ENCODE measurements at regions not wholly inside any gene's neighbourhood (a gene's known extent, or its start where the extent isn't known, plus 50 kb on each side); places are given as distances from the start of the nearest gene placed in this dataset.

DNA sequence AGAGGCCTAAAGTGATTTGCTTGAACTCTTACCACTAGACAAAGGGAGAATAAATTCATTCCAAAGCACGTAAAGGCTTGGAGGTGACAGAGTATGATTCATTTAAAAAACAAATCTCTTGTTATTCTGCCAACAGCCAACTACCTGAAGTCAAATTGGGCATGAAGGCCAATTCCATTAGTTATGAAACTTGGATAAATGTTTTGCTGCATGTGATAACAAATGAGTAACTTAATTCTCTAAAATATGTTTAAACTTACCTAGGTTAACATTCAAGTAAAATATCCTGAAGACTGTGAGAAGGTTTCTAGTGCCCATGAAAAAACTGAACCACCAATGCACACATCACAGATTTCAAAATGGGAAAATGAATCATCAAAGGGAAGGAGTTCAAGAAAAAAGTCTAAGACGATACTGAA is 120.1 kb upstream of the TSLP start:
- no peaks in the 10 kb centered on the region for H3K36me3 ChIP-seq (ENCODE audit: control insufficient read depth in 2 of 4, insufficient read depth in 4 of 4, low read length in 3 of 4)
- CTCF ChIA-PET (ENCODE audit: partially characterized antibody), result interaction anchor here (1.2 kb wide), 1 partner anchor 11 kb away, joined by 3 read pairs; no protein-coding TSS in a partner anchor
- no peaks in the 10 kb centered on the region for H3K23me2 ChIP-seq (ENCODE audit: low read depth, low read length)
- no peaks in the 10 kb centered on the region for H4K20me1 ChIP-seq (replicated peaks in 1 of 2; ENCODE audit: control insufficient read depth in 1 of 2, insufficient read depth in 2 of 2, low read length in 2 of 2)
- POLR2A ChIA-PET (ENCODE audit: partially characterized antibody), result no interaction called here
- H3K23ac ChIP-seq (ENCODE audit: insufficient read length), result no peak overlapping the region
- no peak overlapping the region for H2AK5ac ChIP-seq (ENCODE audit: low read depth, low read length)
- H4K91ac ChIP-seq (replicated peaks; ENCODE audit: insufficient read length, low read length), result no peak overlapping the region
- no peak overlapping the region for H2BK15ac ChIP-seq (ENCODE audit: low read length)
- H2BK20ac ChIP-seq (ENCODE audit: low read length), result no peak overlapping the region
- no peak overlapping the region for H3K18ac ChIP-seq (ENCODE audit: extremely low read depth, low read length)
- H4K8ac ChIP-seq (ENCODE audit: extremely low read depth, insufficient read depth, low read length), result no peak overlapping the region
- H3K4ac ChIP-seq (replicated peaks; ENCODE audit: insufficient read length, low read depth, low read length), result no peak overlapping the region
- no peak overlapping the region for H2BK12ac ChIP-seq (ENCODE audit: low read depth, low read length)
- no peak overlapping the region for H2AFZ ChIP-seq (ENCODE audit: low read length)
- H3K4me2 ChIP-seq (ENCODE audit: insufficient read depth in 1 of 2, low read depth in 2 of 2, low read length in 2 of 2), result no peak overlapping the region
- no peaks in the 10 kb centered on the region for H3K27me3 ChIP-seq (replicated peaks in 1 of 4; ENCODE audit: control insufficient read depth in 3 of 4, extremely low read depth in 1 of 4, insufficient read depth in 3 of 4, low read length in 3 of 4)
- no peak overlapping the region for H3K14ac ChIP-seq (ENCODE audit: insufficient read length)
- DNase-seq (ENCODE audit: low read depth in 1 of 2, low spot score in 2 of 2) (no peak), FAIRE-seq (no peak)
- no peaks in the 10 kb centered on the region; a peak in 1 of 4 replicates for H3K9me3 ChIP-seq (ENCODE audit: insufficient read depth in 2 of 2, low read depth in 1 of 2, low read length in 1 of 2)
- H2BK120ac ChIP-seq (replicated peaks; ENCODE audit: low read depth, low read length), result no peak overlapping the region
- no peak overlapping the region for H3K9ac ChIP-seq (replicated peaks in 1 of 4; ENCODE audit: extremely low read depth in 1 of 4, low read depth in 3 of 4, low read length in 3 of 4)
- H3K79me1 ChIP-seq (ENCODE audit: low read depth, low read length), result no peaks in the 10 kb centered on the region
- no peak overlapping the region for H4K5ac ChIP-seq (ENCODE audit: insufficient read length, low read depth, low read length)
- no peaks in the 10 kb centered on the region for H3K79me2 ChIP-seq (ENCODE audit: control insufficient read depth in 1 of 2, insufficient read depth in 2 of 2, low read length in 2 of 2)
- no peaks in the 10 kb centered on the region; a peak in 1 of 7 replicates for H3K4me1 ChIP-seq (replicated peaks in 1 of 4; ENCODE audit: control insufficient read depth in 3 of 4, insufficient read depth in 4 of 4, low read length in 3 of 4)
- WGBS, 2 experiments (ENCODE audit: extremely low coverage in 1 of 2, insufficient coverage in 1 of 2, insufficient read length in 1 of 2, insufficient replicate concordance in 2 of 2, low coverage in 1 of 2, low lambda C conversion rate in 2 of 2, missing lambda C conversion rate in 1 of 2), result 89% methylated on average over 2 of the region's 2 CpGs; no CpG with 5 or more reads in 1 of the 2 experiments
- H3K56ac ChIP-seq (replicated peaks; ENCODE audit: insufficient read length, low read depth, low read length), result no peak overlapping the region
- H3K27ac ChIP-seq (ENCODE audit: low read depth, low read length), result no peak overlapping the region
- no peak overlapping the region for H2BK5ac ChIP-seq (ENCODE audit: low read depth, low read length)
- H3K4me3 ChIP-seq (ENCODE audit: extremely low read depth in 1 of 4, insufficient read depth in 2 of 4, low read depth in 3 of 4, low read length in 4 of 4), result no peak overlapping the region
- TF ChIP-seq CBX8 (IDR thresholded peaks at IDR 0.05; ENCODE audit: borderline replicate concordance, low read depth, low read length) (no peak), TBP (IDR thresholded peaks at IDR 0.05; ENCODE audit: low read depth, low read length) (no peak), CHD2 (IDR thresholded peaks at IDR 0.05; ENCODE audit: low read length) (no peak), GABPA (IDR thresholded peaks at IDR 0.05; ENCODE audit: borderline replicate concordance, insufficient read depth, low read length) (no peak), HDAC6 (IDR thresholded peaks at IDR 0.05; ENCODE audit: low read depth, low read length) (no peak), SP1 (IDR thresholded peaks at IDR 0.05; ENCODE audit: low read depth, low read length) (no peak), JUND (IDR thresholded peaks at IDR 0.05; ENCODE audit: low read length) (no peak), JUN (IDR thresholded peaks at IDR 0.05; ENCODE audit: low read depth, low read length) (no peak), SUZ12 (IDR thresholded peaks at IDR 0.05; ENCODE audit: low read length) (no peak), BRCA1 (IDR thresholded peaks at IDR 0.05; ENCODE audit: low read depth, low read length) (no peak)
- TF ChIP-seq, protein P1, sequence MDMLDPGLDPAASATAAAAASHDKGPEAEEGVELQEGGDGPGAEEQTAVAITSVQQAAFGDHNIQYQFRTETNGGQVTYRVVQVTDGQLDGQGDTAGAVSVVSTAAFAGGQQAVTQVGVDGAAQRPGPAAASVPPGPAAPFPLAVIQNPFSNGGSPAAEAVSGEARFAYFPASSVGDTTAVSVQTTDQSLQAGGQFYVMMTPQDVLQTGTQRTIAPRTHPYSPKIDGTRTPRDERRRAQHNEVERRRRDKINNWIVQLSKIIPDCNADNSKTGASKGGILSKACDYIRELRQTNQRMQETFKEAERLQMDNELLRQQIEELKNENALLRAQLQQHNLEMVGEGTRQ (IDR thresholded peaks at IDR 0.05; ENCODE audit: low read length), result no peak
- TF ChIP-seq, protein P2, sequence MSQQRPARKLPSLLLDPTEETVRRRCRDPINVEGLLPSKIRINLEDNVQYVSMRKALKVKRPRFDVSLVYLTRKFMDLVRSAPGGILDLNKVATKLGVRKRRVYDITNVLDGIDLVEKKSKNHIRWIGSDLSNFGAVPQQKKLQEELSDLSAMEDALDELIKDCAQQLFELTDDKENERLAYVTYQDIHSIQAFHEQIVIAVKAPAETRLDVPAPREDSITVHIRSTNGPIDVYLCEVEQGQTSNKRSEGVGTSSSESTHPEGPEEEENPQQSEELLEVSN (IDR thresholded peaks at IDR 0.05), result no peak
